Mucosa of rectum (tissue), 2 donors: ENCODE measurements at regions not wholly inside any gene's neighbourhood (a gene's known extent, or its start where the extent isn't known, plus 50 kb on each side); places are given as distances from the start of the nearest gene placed in this dataset.

ENCODE experiments used
- H3K27ac ChIP-seq, 2 donors: one replicate each; pipeline ENCODE4 v1.7.0; 2013; ENCODE audit warnings: inconsistent platforms in 2 of 2, low read depth in 2 of 2, low read length in 2 of 2
- H3K27me3 ChIP-seq, 2 donors: one replicate each; pipeline ENCODE4 v1.7.0; 2013; ENCODE audit warnings: low read length in 2 of 2; ENCODE audit not compliant: control insufficient read depth in 2 of 2, insufficient read depth in 2 of 2
- H3K36me3 ChIP-seq, 2 donors: one replicate each; pipeline ENCODE4 v1.7.0; 2013; ENCODE audit warnings: low read length in 2 of 2; ENCODE audit not compliant: control insufficient read depth in 2 of 2, insufficient read depth in 2 of 2
- H3K4me1 ChIP-seq, 2 donors: one replicate each; pipeline ENCODE4 v1.7.0; 2013; ENCODE audit warnings: low read length in 2 of 2, mild to moderate bottlenecking in 1 of 2; ENCODE audit not compliant: control insufficient read depth in 2 of 2, insufficient read depth in 2 of 2
- H3K4me3 ChIP-seq, 2 donors: one replicate each; pipeline ENCODE4 v1.7.0; 2013; ENCODE audit warnings: low read length in 2 of 2
- H3K9ac ChIP-seq, 2 donors: one replicate each; pipeline ENCODE4 v1.7.0; 2013; ENCODE audit warnings: low read length in 2 of 2, low read depth in 1 of 2, mild to moderate bottlenecking in 1 of 2
- H3K9me3 ChIP-seq, 2 donors: one replicate each; pipeline ENCODE4 v1.7.0; 2013; ENCODE audit warnings: low read length in 2 of 2; ENCODE audit not compliant: control insufficient read depth in 2 of 2
- donor health status: healthy.
- donor health status: Normal muscosa, but diverticular disease.

GRCh38 chr3:74511078-74511477 is 103.4 kb downstream of the CNTN3 start:
- Histone ChIP-seq H3K4me1 (no peaks in the 10 kb centered on the region), H3K36me3 (no peaks in the 10 kb centered on the region)

GRCh38 chr3:74510261-74510818 is 104.1 kb downstream of the CNTN3 start:
- Histone ChIP-seq H3K9me3 (no peaks in the 10 kb centered on the region), H3K9ac (no peak overlapping the region), H3K27me3 (no peaks in the 10 kb centered on the region), H3K4me1 (no peaks in the 10 kb centered on the region), H3K4me3 (no peak overlapping the region), H3K36me3 (no peaks in the 10 kb centered on the region), H3K27ac (no peak overlapping the region)

More at GRCh38 chr3:74511078-74511477, 103.4 kb downstream of the CNTN3 start:
- no peaks in the 10 kb centered on the region for H3K9me3 ChIP-seq
- no peak overlapping the region for H3K9ac ChIP-seq
- H3K27me3 ChIP-seq: no peaks in the 10 kb centered on the region
- no peak overlapping the region for H3K27ac ChIP-seq
- no peak overlapping the region for H3K4me3 ChIP-seq

GRCh38 chr3:74507691-74508090 is 106.8 kb downstream of the CNTN3 start:
- H3K36me3 ChIP-seq: no peaks in the 10 kb centered on the region
- H3K9ac ChIP-seq: no peak overlapping the region
- H3K9me3 ChIP-seq: no peaks in the 10 kb centered on the region
- no peak overlapping the region for H3K4me3 ChIP-seq
- no peak overlapping the region for H3K27ac ChIP-seq
- no peaks in the 10 kb centered on the region for H3K27me3 ChIP-seq
- H3K4me1 ChIP-seq: no peaks in the 10 kb centered on the region

GRCh38 chr3:74506246-74506645 is 108.2 kb downstream of the CNTN3 start:
- Histone ChIP-seq H3K27me3 (no peaks in the 10 kb centered on the region), H3K9me3 (no peaks in the 10 kb centered on the region), H3K4me3 (no peak overlapping the region), H3K36me3 (no peaks in the 10 kb centered on the region), H3K9ac (no peak overlapping the region), H3K4me1 (no peaks in the 10 kb centered on the region), H3K27ac (no peak overlapping the region)

GRCh38 chr3:74501007-74501406 is 113.5 kb downstream of the CNTN3 start:
- no peaks in the 10 kb centered on the region for H3K4me1 ChIP-seq
- H3K27ac ChIP-seq: no peak overlapping the region
- no peaks in the 10 kb centered on the region for H3K27me3 ChIP-seq
- H3K36me3 ChIP-seq: no peaks in the 10 kb centered on the region
- no peak overlapping the region for H3K9ac ChIP-seq
- H3K4me3 ChIP-seq: no peak overlapping the region
- H3K9me3 ChIP-seq: no peaks in the 10 kb centered on the region

GRCh38 chr3:74500257-74500656 is 114.2 kb downstream of the CNTN3 start:
- Histone ChIP-seq H3K4me1 (no peaks in the 10 kb centered on the region), H3K4me3 (no peak overlapping the region), H3K9ac (no peak overlapping the region), H3K9me3 (no peaks in the 10 kb centered on the region), H3K27me3 (no peaks in the 10 kb centered on the region), H3K36me3 (no peaks in the 10 kb centered on the region), H3K27ac (no peak overlapping the region)

GRCh38 chr3:74491874-74492273 is 122.6 kb downstream of the CNTN3 start:
- H3K4me1 ChIP-seq: no peaks in the 10 kb centered on the region
- no peak overlapping the region for H3K9ac ChIP-seq
- H3K9me3 ChIP-seq: no peaks in the 10 kb centered on the region
- no peak overlapping the region for H3K4me3 ChIP-seq
- H3K36me3 ChIP-seq: no peaks in the 10 kb centered on the region
- H3K27me3 ChIP-seq: no peaks in the 10 kb centered on the region
- H3K27ac ChIP-seq: no peak overlapping the region

- Histone ChIP-seq H3K4me3 (no peak overlapping the region), H3K36me3 (no peaks in the 10 kb centered on the region), H3K9ac (no peak overlapping the region), H3K27me3 (no peaks in the 10 kb centered on the region), H3K4me1 (no peaks in the 10 kb centered on the region), H3K27ac (no peak overlapping the region), H3K9me3 (no peaks in the 10 kb centered on the region)
Measured at GRCh38 chr3:74489050-74489792, 125.2 kb downstream of the CNTN3 start.

GRCh38 chr3:74479915-74480314 is 134.5 kb downstream of the CNTN3 start:
- no peak overlapping the region for H3K4me3 ChIP-seq
- no peak overlapping the region for H3K27ac ChIP-seq
- no peaks in the 10 kb centered on the region for H3K9me3 ChIP-seq
- H3K9ac ChIP-seq: no peak overlapping the region
- no peaks in the 10 kb centered on the region for H3K36me3 ChIP-seq
- H3K4me1 ChIP-seq: no peaks in the 10 kb centered on the region
- H3K27me3 ChIP-seq: no peaks in the 10 kb centered on the region

GRCh38 chr3:74470313-74470712 is 144.1 kb downstream of the CNTN3 start:
- H3K4me1 ChIP-seq: no peaks in the 10 kb centered on the region
- H3K9ac ChIP-seq: no peak overlapping the region
- no peaks in the 10 kb centered on the region for H3K27me3 ChIP-seq
- no peak overlapping the region for H3K4me3 ChIP-seq
- H3K27ac ChIP-seq: no peak overlapping the region
- H3K36me3 ChIP-seq: no peaks in the 10 kb centered on the region
- no peaks in the 10 kb centered on the region for H3K9me3 ChIP-seq
